MM.1S (cell line): ENCODE measurements at regions not wholly inside any gene's neighbourhood (a gene's known extent, or its start where the extent isn't known, plus 50 kb on each side); places are given as distances from the start of the nearest gene placed in this dataset.

Experiments
- DNase-seq: peaks from one replicate; pipeline ENCODE4 v3.0.0-alpha.2; 2015
- H2AFZ ChIP-seq: fragments of 300-600 bp; sonication (generic); 2 replicates; pipeline ENCODE4 v1.6.0; 2016; ENCODE audit warnings: antibody characterized with exemption, low read length
- H3F3A ChIP-seq: fragments of 300-600 bp; sonication (generic); 2 replicates; pipeline ENCODE4 v1.6.1; 2016; ENCODE audit warnings: mild to moderate bottlenecking, antibody characterized with exemption, low read length, moderate library complexity, mixed read lengths; ENCODE audit not compliant: insufficient read depth
- H3K27ac ChIP-seq: fragments of 300-600 bp; sonication (generic); 2 replicates; pipeline ENCODE4 v1.5.1; 2016; ENCODE audit warnings: mild to moderate bottlenecking, low read length
- H3K27me3 ChIP-seq: fragments of 300-600 bp; sonication (generic); replicated peaks from 2 replicates; pipeline ENCODE4 v1.6.0; 2016; ENCODE audit warnings: low read length; ENCODE audit not compliant: insufficient read depth
- H3K36me3 ChIP-seq: fragments of 300-600 bp; sonication (generic); replicated peaks from 2 replicates; pipeline ENCODE4 v1.6.1; 2016; ENCODE audit warnings: mild to moderate bottlenecking, low read length, mixed read lengths; ENCODE audit not compliant: insufficient read depth
- H3K4me1 ChIP-seq: fragments of 300-600 bp; sonication (generic); 2 replicates; pipeline ENCODE4 v1.6.1; 2016; ENCODE audit warnings: low read length, mixed read lengths
- H3K4me2 ChIP-seq: fragments of 300-600 bp; sonication (generic); 2 replicates; pipeline ENCODE4 v1.6.0; 2016; ENCODE audit warnings: low read depth, low read length
- H3K4me3 ChIP-seq: fragments of 300-600 bp; sonication (generic); 2 replicates; pipeline ENCODE4 v1.5.1; 2016; ENCODE audit warnings: low read length, mixed read lengths
- H3K79me2 ChIP-seq: fragments of 300-600 bp; sonication (generic); 2 replicates; pipeline ENCODE4 v1.6.1; 2016; ENCODE audit warnings: mixed run types, low read length, mixed read lengths
- H3K9ac ChIP-seq: fragments of 300-600 bp; sonication (generic); 2 replicates; pipeline ENCODE4 v1.6.1; 2016; ENCODE audit warnings: low read length, mixed read lengths
- H3K9me2 ChIP-seq: fragments of 300-600 bp; sonication (generic); replicated peaks from 2 replicates; pipeline ENCODE4 v1.6.1; 2016; ENCODE audit warnings: mild to moderate bottlenecking, low read length, mixed read lengths; ENCODE audit not compliant: insufficient read depth
- H3K9me3 ChIP-seq: fragments of 300-600 bp; sonication (generic); replicated peaks from 2 replicates; pipeline ENCODE4 v1.6.1; 2016; ENCODE audit warnings: mild to moderate bottlenecking, low read length, mixed read lengths; ENCODE audit not compliant: insufficient read depth
- H4K20me1 ChIP-seq: fragments of 300-600 bp; sonication (generic); 2 replicates; pipeline ENCODE4 v1.6.1; 2016; ENCODE audit warnings: mild to moderate bottlenecking, low read length, moderate library complexity, mixed read lengths; ENCODE audit not compliant: insufficient read depth
- EZH2 ChIP-seq: fragments of 300-600 bp; sonication (generic); optimal IDR thresholded peaks from 2 replicates; pipeline ENCODE3; 2017; ENCODE audit warnings: low read depth, mild to moderate bottlenecking, antibody characterized with exemption, low read length, mixed read lengths
- EZH2phosphoT487 ChIP-seq: fragments of 300-600 bp; sonication (generic); IDR thresholded peaks from 2 replicates; pipeline ENCODE4 v1.6.1; 2018; ENCODE audit warnings: antibody characterized with exemption, low read length
- TF ChIP-seq, protein P1 (sequence below): fragments of 300-600 bp; sonication (generic); IDR thresholded peaks from 2 replicates; pipeline ENCODE4 v1.5.1; 2016; ENCODE audit warnings: antibody characterized with exemption, low read length, mixed read lengths

- H3K36me3 ChIP-seq = no peaks in the 10 kb centered on the region
- no peaks in the 10 kb centered on the region for H4K20me1 ChIP-seq
- H3K9me3 ChIP-seq = no peaks in the 10 kb centered on the region
- H3K9ac ChIP-seq = no peak overlapping the region
- H3F3A ChIP-seq = no peaks in the 10 kb centered on the region
- no peaks in the 10 kb centered on the region for H3K79me2 ChIP-seq
- H3K27ac ChIP-seq = no peak overlapping the region
- no peak overlapping the region for H3K4me2 ChIP-seq
- TF ChIP-seq EZH2phosphoT487 (no peak), EZH2 (no peak)
- TF ChIP-seq, protein P1, sequence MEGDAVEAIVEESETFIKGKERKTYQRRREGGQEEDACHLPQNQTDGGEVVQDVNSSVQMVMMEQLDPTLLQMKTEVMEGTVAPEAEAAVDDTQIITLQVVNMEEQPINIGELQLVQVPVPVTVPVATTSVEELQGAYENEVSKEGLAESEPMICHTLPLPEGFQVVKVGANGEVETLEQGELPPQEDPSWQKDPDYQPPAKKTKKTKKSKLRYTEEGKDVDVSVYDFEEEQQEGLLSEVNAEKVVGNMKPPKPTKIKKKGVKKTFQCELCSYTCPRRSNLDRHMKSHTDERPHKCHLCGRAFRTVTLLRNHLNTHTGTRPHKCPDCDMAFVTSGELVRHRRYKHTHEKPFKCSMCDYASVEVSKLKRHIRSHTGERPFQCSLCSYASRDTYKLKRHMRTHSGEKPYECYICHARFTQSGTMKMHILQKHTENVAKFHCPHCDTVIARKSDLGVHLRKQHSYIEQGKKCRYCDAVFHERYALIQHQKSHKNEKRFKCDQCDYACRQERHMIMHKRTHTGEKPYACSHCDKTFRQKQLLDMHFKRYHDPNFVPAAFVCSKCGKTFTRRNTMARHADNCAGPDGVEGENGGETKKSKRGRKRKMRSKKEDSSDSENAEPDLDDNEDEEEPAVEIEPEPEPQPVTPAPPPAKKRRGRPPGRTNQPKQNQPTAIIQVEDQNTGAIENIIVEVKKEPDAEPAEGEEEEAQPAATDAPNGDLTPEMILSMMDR = no peak
- no peak overlapping the region for H2AFZ ChIP-seq
- no peaks in the 10 kb centered on the region for H3K9me2 ChIP-seq
- H3K27me3 ChIP-seq = no peaks in the 10 kb centered on the region
- no peak for DNase-seq
- H3K4me1 ChIP-seq = no peaks in the 10 kb centered on the region
- no peak overlapping the region for H3K4me3 ChIP-seq
These were observed 712.0 kb upstream of the NXPH2 start for GRCh38 chr2:139492131-139492680.

GRCh38 chr2:139480161-139480650, 700.0 kb upstream of the NXPH2 start:
- Histone ChIP-seq H3K4me2 (no peak overlapping the region), H4K20me1 (no peaks in the 10 kb centered on the region), H3K9me2 (no peaks in the 10 kb centered on the region), H2AFZ (no peak overlapping the region), H3K36me3 (no peaks in the 10 kb centered on the region), H3K4me3 (no peak overlapping the region), H3K9me3 (no peaks in the 10 kb centered on the region), H3K79me2 (no peaks in the 10 kb centered on the region), H3K4me1 (no peaks in the 10 kb centered on the region), H3K27me3 (no peaks in the 10 kb centered on the region), H3K27ac (no peak overlapping the region), H3F3A (no peaks in the 10 kb centered on the region), H3K9ac (no peak overlapping the region)
- no peak for TF ChIP-seq EZH2phosphoT487
- no peak for TF ChIP-seq EZH2
- TF ChIP-seq, protein P1 = no peak
- DNase-seq = no peak

- Histone ChIP-seq H3K9ac (no peak overlapping the region), H3K27me3 (no peaks in the 10 kb centered on the region), H3F3A (no peaks in the 10 kb centered on the region), H2AFZ (no peak overlapping the region), H3K9me2 (no peaks in the 10 kb centered on the region), H3K4me2 (no peak overlapping the region), H3K27ac (no peak overlapping the region), H3K79me2 (no peaks in the 10 kb centered on the region), H4K20me1 (no peaks in the 10 kb centered on the region), H3K9me3 (no peaks in the 10 kb centered on the region), H3K36me3 (no peaks in the 10 kb centered on the region), H3K4me3 (no peak overlapping the region), H3K4me1 (no peaks in the 10 kb centered on the region)
- DNase-seq = no peak
- TF ChIP-seq EZH2 = no peak
- TF ChIP-seq EZH2phosphoT487 = no peak
- TF ChIP-seq, protein P1 = no peak
These were observed 698.1 kb upstream of the NXPH2 start for GRCh38 chr2:139478165-139478914.
